Lower leg skin (tissue), 4 donors: ENCODE measurements at regions not wholly inside any gene's neighbourhood (a gene's known extent, or its start where the extent isn't known, plus 50 kb on each side); places are given as distances from the start of the nearest gene placed in this dataset.

Experiments used
- DNase-seq, 2 donors: peaks; one replicate each; pipeline ENCODE4 v3.0.0-alpha.2; 2019; ENCODE audit warnings: low spot score in 2 of 2
- H3K4me3 ChIP-seq: fragments of 200-600 bp; sonication (generic); 2 replicates; pipeline ENCODE4 v1.5.1; 2017; ENCODE audit warnings: mild to moderate bottlenecking, low read depth; ENCODE audit not compliant: poor library complexity, severe bottlenecking
- CTCF ChIP-seq, 3 donors: fragments of 450-650 bp; IDR thresholded peaks; one replicate each; pipeline ENCODE4 v1.5.1; 2016; ENCODE audit warnings: antibody characterized with exemption in 3 of 3, mild to moderate bottlenecking in 3 of 3, moderate library complexity in 2 of 3
- POLR2A ChIP-seq, 2 donors: fragments of 450-650 bp; IDR thresholded peaks; one replicate each; pipeline ENCODE4 v1.6.1; 2016 to 2017; ENCODE audit warnings: antibody characterized with exemption in 2 of 2, mild to moderate bottlenecking in 1 of 2, moderate library complexity in 1 of 2
- WGBS, 2 donors: methylation state at CpG; one replicate each; pipeline ENCODE4 v1.1.5; 2018; 5-methylcytosine and 5-hydroxymethylcytosine counted together
- intact Hi-C: fragments of 100-400 bp; cut with DNase I; formaldehyde crosslinking; loops from one replicate; pipeline ENCODE4 v1.15.0; 2023; ENCODE audit warnings: low total_unique reads

DNA sequence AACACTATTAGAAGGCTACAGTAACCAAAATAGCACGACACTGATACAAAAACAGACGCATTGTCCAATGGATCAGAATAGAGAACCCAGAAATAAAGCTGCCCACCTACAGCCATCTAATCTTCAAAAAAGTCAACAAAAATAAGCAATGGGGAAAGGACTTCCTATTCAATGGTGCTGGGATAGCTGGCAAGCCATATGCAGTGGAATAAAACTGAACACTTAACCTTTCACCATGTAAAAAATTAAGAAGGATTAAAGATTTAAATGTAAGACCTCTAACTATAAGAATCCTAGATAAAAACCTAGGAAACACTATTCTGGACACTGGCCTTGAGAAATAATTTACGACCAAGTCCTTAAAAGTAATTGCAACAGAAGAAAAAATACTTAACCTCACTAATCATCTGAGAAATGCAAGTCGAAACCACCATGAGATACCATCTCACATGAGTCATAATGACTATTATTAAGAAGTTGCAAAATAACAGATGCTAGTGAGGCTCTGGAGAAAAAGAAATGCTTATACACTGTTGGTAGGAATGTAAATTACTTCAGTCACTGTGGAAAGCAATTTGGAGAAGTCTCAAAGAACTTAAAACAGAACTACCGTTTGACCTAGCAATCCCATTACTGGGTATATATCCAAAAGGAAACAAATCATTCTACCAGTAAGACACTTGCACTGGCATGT is 203.3 kb upstream of the CDH9 start:
- no peak for DNase-seq
- H3K4me3 ChIP-seq = no peak overlapping the region
- TF ChIP-seq CTCF (IDR thresholded peaks at IDR 0.05) = no peak
- TF ChIP-seq POLR2A (IDR thresholded peaks at IDR 0.05) = no peak
- 39 to 42% methylated on average over 5 of the region's 5 CpGs for WGBS, 2 donors
- intact Hi-C loops = no loop called here

GRCh38 chr5:27240791-27241190 is 202.4 kb upstream of the CDH9 start:
- TF ChIP-seq POLR2A (IDR thresholded peaks at IDR 0.05) (no peak), CTCF (IDR thresholded peaks at IDR 0.05) (no peak)
- no peak for DNase-seq
- WGBS, 2 donors = 78 to 84% methylated on average over 2 of the region's 2 CpGs
- intact Hi-C loops = no loop called here
- no peak overlapping the region for H3K4me3 ChIP-seq

DNA sequence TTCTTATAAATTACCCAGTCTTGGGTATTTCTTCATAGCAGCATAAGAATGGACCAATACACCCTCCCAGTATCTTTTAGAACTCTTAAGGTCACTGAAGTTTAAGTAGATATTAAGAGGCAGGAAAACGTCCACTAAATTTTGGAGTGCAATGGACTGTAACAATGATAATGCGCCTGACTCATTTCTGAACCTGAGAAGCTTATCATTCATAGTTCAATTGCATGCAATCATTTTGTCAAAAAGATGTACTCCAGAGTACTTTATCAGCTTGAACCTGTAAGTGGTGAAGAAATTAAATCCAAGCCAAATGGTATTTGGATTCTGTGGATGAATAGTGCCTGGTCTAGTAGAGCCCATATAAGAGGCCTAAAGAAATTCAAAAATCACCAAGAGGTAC is 196.5 kb upstream of the CDH9 start:
- no peak overlapping the region for H3K4me3 ChIP-seq
- intact Hi-C loops = no loop called here
- WGBS, 2 donors = 80 to 84% methylated on average over 2 of the region's 2 CpGs
- DNase-seq = no peak
- TF ChIP-seq CTCF (IDR thresholded peaks at IDR 0.05) = no peak
- TF ChIP-seq POLR2A (IDR thresholded peaks at IDR 0.05) = no peak

- WGBS, 2 donors = 98 to 100% methylated on average over 1 of the region's 1 CpG
- intact Hi-C loops = no loop called here
Observed at GRCh38 chr5:27221410-27221809, 183.0 kb upstream of the CDH9 start.

GRCh38 chr5:27220752-27221151 is 182.4 kb upstream of the CDH9 start:
- no peak overlapping the region for H3K4me3 ChIP-seq
- intact Hi-C loops = no loop called here
- WGBS, 2 donors = 88 to 93% methylated on average over 4 of the region's 4 CpGs
- TF ChIP-seq CTCF (IDR thresholded peaks at IDR 0.05) (no peak), POLR2A (IDR thresholded peaks at IDR 0.05) (no peak)
- DNase-seq = no peak

More at GRCh38 chr5:27221410-27221809, 183.0 kb upstream of the CDH9 start:
- DNase-seq = no peak
- TF ChIP-seq POLR2A (IDR thresholded peaks at IDR 0.05) = no peak
- TF ChIP-seq CTCF (IDR thresholded peaks at IDR 0.05) = no peak
- H3K4me3 ChIP-seq = no peak overlapping the region

DNA sequence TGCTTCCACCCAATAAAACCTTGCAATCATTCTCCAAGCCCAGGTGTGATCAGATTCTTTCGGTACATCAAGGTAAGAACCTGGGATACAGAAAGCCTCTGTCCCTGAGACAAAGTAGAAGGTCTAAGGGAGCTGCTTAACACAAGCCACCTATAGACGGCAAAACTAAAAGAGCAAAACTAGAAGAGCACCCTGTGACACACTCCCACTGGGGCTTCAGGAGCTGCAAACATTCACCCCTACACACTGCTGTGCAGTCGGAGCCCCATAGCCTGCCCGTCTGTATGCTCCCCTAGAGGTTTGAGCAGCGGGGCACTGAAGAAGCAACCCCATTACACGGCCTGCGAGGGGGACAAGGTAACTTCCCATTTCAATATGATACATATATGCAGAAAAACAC is 179.6 kb upstream of the CDH9 start:
- DNase-seq = no peak
- H3K4me3 ChIP-seq = no peak overlapping the region
- intact Hi-C loops = no loop called here
- TF ChIP-seq POLR2A (IDR thresholded peaks at IDR 0.05) = no peak
- TF ChIP-seq CTCF (IDR thresholded peaks at IDR 0.05) = no peak
- WGBS, 2 donors = 94 to 95% methylated on average over 7 of the region's 7 CpGs
